ENCODE measurements at regions not wholly inside any gene's neighbourhood (a gene's known extent, or its start where the extent isn't known, plus 50 kb on each side); places are given as distances from the start of the nearest gene placed in this dataset.
A peak's percentile ranks its signal among the peaks of the same experiment; 100 is the strongest.

GRCh38 chr13:24097064-24097463 lies 63.5 kb upstream of the SPATA13 start:
- DNase-seq (ENCODE audit: low read depth in 4 of 6, low spot score in 6 of 6): no peak
- WGBS (ENCODE audit: insufficient coverage): 70% methylated on average over 3 of the region's 4 CpGs
- H3K4me3 ChIP-seq (ENCODE audit: low read depth, low read length): no peak overlapping the region

GRCh38 chr13:24097667-24098066 lies 62.9 kb upstream of the SPATA13 start:
- H3K27me3 ChIP-seq (ENCODE audit: control insufficient read depth, insufficient read depth, low read length): no peaks in the 10 kb centered on the region
- H3K9me3 ChIP-seq (ENCODE audit: control insufficient read depth, insufficient read depth, low read length): no peaks in the 10 kb centered on the region
- no peaks in the 10 kb centered on the region for H3K36me3 ChIP-seq (ENCODE audit: control insufficient read depth, insufficient read depth, low read length)
- no peak overlapping the region for H3K27ac ChIP-seq (ENCODE audit: low read depth, low read length)
- peaks cover 4% of the 10 kb centered on the region for H3K4me1 ChIP-seq (ENCODE audit: control insufficient read depth, insufficient read depth, low read length)
- DNase-seq (ENCODE audit: low read depth in 4 of 6, low spot score in 6 of 6): no peak
- no peak overlapping the region for H3K4me3 ChIP-seq (ENCODE audit: low read depth, low read length)
- 52% methylated on average over 5 of the region's 6 CpGs for WGBS (ENCODE audit: insufficient coverage)

More at GRCh38 chr13:24097064-24097463, 63.5 kb upstream of the SPATA13 start:
- no peaks in the 10 kb centered on the region for H3K36me3 ChIP-seq (ENCODE audit: control insufficient read depth, insufficient read depth, low read length)
- H3K9me3 ChIP-seq (ENCODE audit: control insufficient read depth, insufficient read depth, low read length): no peaks in the 10 kb centered on the region
- H3K27ac ChIP-seq (ENCODE audit: low read depth, low read length): no peak overlapping the region
- peaks cover 4% of the 10 kb centered on the region for H3K4me1 ChIP-seq (ENCODE audit: control insufficient read depth, insufficient read depth, low read length)
- no peaks in the 10 kb centered on the region for H3K27me3 ChIP-seq (ENCODE audit: control insufficient read depth, insufficient read depth, low read length)

GRCh38 chr13:24099490-24099889 lies 61.0 kb upstream of the SPATA13 start:
- Histone ChIP-seq H3K27me3 (ENCODE audit: control insufficient read depth, insufficient read depth, low read length) (no peaks in the 10 kb centered on the region), H3K27ac (ENCODE audit: low read depth, low read length) (no peak overlapping the region), H3K9me3 (ENCODE audit: control insufficient read depth, insufficient read depth, low read length) (no peaks in the 10 kb centered on the region), H3K4me1 (ENCODE audit: control insufficient read depth, insufficient read depth, low read length) (peaks cover 4% of the 10 kb centered on the region), H3K4me3 (ENCODE audit: low read depth, low read length) (no peak overlapping the region), H3K36me3 (ENCODE audit: control insufficient read depth, insufficient read depth, low read length) (no peaks in the 10 kb centered on the region)
- 76% methylated on average over 5 of the region's 5 CpGs for WGBS (ENCODE audit: insufficient coverage)
- DNase-seq (ENCODE audit: low read depth in 4 of 6, low spot score in 6 of 6): no peak

GRCh38 chr13:24100188-24100587 lies 60.3 kb upstream of the SPATA13 start:
- H3K27me3 ChIP-seq (ENCODE audit: control insufficient read depth, insufficient read depth, low read length): no peaks in the 10 kb centered on the region
- no peaks in the 10 kb centered on the region for H3K9me3 ChIP-seq (ENCODE audit: control insufficient read depth, insufficient read depth, low read length)
- WGBS (ENCODE audit: insufficient coverage): no CpG with 5 or more reads among the region's 3 CpGs
- no peak overlapping the region for H3K27ac ChIP-seq (ENCODE audit: low read depth, low read length)
- DNase-seq (ENCODE audit: low read depth in 4 of 6, low spot score in 6 of 6): no peak
- peaks cover 4% of the 10 kb centered on the region for H3K4me1 ChIP-seq (ENCODE audit: control insufficient read depth, insufficient read depth, low read length)
- no peak overlapping the region for H3K4me3 ChIP-seq (ENCODE audit: low read depth, low read length)
- H3K36me3 ChIP-seq (ENCODE audit: control insufficient read depth, insufficient read depth, low read length): no peaks in the 10 kb centered on the region

GRCh38 chr13:24103782-24104372 lies 56.6 kb upstream of the SPATA13 start:
- no peaks in the 10 kb centered on the region for H3K27me3 ChIP-seq (ENCODE audit: control insufficient read depth, insufficient read depth, low read length)
- H3K36me3 ChIP-seq (ENCODE audit: control insufficient read depth, insufficient read depth, low read length): no peaks in the 10 kb centered on the region
- WGBS (ENCODE audit: insufficient coverage): 28% methylated on average over 4 of the region's 9 CpGs
- H3K27ac ChIP-seq (ENCODE audit: low read depth, low read length): no peak overlapping the region
- DNase-seq (ENCODE audit: low read depth in 4 of 6, low spot score in 6 of 6): peak in 1 of 6 donors; percentile 41
- no peak overlapping the region for H3K4me3 ChIP-seq (ENCODE audit: low read depth, low read length)
- peaks cover 5% of the 10 kb centered on the region for H3K4me1 ChIP-seq (ENCODE audit: control insufficient read depth, insufficient read depth, low read length)
- no peaks in the 10 kb centered on the region for H3K9me3 ChIP-seq (ENCODE audit: control insufficient read depth, insufficient read depth, low read length)

GRCh38 chr13:24104723-24105122 lies 55.8 kb upstream of the SPATA13 start:
- Histone ChIP-seq H3K27ac (ENCODE audit: low read depth, low read length) (no peak overlapping the region), H3K36me3 (ENCODE audit: control insufficient read depth, insufficient read depth, low read length) (no peaks in the 10 kb centered on the region), H3K4me3 (ENCODE audit: low read depth, low read length) (no peak overlapping the region), H3K27me3 (ENCODE audit: control insufficient read depth, insufficient read depth, low read length) (no peaks in the 10 kb centered on the region), H3K4me1 (ENCODE audit: control insufficient read depth, insufficient read depth, low read length) (peaks cover 5% of the 10 kb centered on the region), H3K9me3 (ENCODE audit: control insufficient read depth, insufficient read depth, low read length) (no peaks in the 10 kb centered on the region)
- no CpG with 5 or more reads among the region's 2 CpGs for WGBS (ENCODE audit: insufficient coverage)
- DNase-seq (ENCODE audit: low read depth in 4 of 6, low spot score in 6 of 6): no peak

- Histone ChIP-seq H3K4me3 (ENCODE audit: low read depth, low read length) (no peak overlapping the region), H3K9me3 (ENCODE audit: control insufficient read depth, insufficient read depth, low read length) (no peaks in the 10 kb centered on the region), H3K27ac (ENCODE audit: low read depth, low read length) (no peak overlapping the region), H3K27me3 (ENCODE audit: control insufficient read depth, insufficient read depth, low read length) (no peaks in the 10 kb centered on the region), H3K36me3 (ENCODE audit: control insufficient read depth, insufficient read depth, low read length) (no peaks in the 10 kb centered on the region), H3K4me1 (ENCODE audit: control insufficient read depth, insufficient read depth, low read length) (peaks cover 12% of the 10 kb centered on the region)
- no peak for DNase-seq (ENCODE audit: low read depth in 4 of 6, low spot score in 6 of 6)
- 72% methylated on average over 5 of the region's 5 CpGs for WGBS (ENCODE audit: insufficient coverage)
Measured at GRCh38 chr13:24106429-24106828, 54.1 kb upstream of the SPATA13 start.

GRCh38 chr13:24107955-24108614 lies 52.4 kb upstream of the SPATA13 start:
- DNase-seq (ENCODE audit: low read depth in 4 of 6, low spot score in 6 of 6): no peak
- Histone ChIP-seq H3K27ac (ENCODE audit: low read depth, low read length) (no peak overlapping the region), H3K9me3 (ENCODE audit: control insufficient read depth, insufficient read depth, low read length) (no peaks in the 10 kb centered on the region), H3K27me3 (ENCODE audit: control insufficient read depth, insufficient read depth, low read length) (no peaks in the 10 kb centered on the region), H3K4me3 (ENCODE audit: low read depth, low read length) (no peak overlapping the region), H3K36me3 (ENCODE audit: control insufficient read depth, insufficient read depth, low read length) (no peaks in the 10 kb centered on the region), H3K4me1 (ENCODE audit: control insufficient read depth, insufficient read depth, low read length) (peaks cover 12% of the 10 kb centered on the region)
- 67% methylated on average over 11 of the region's 16 CpGs for WGBS (ENCODE audit: insufficient coverage)

GRCh38 chr13:24108615-24108965 lies 51.9 kb upstream of the SPATA13 start:
- Histone ChIP-seq H3K27ac (ENCODE audit: low read depth, low read length) (no peak overlapping the region), H3K9me3 (ENCODE audit: control insufficient read depth, insufficient read depth, low read length) (no peaks in the 10 kb centered on the region), H3K4me3 (ENCODE audit: low read depth, low read length) (no peak overlapping the region), H3K36me3 (ENCODE audit: control insufficient read depth, insufficient read depth, low read length) (no peaks in the 10 kb centered on the region), H3K27me3 (ENCODE audit: control insufficient read depth, insufficient read depth, low read length) (no peaks in the 10 kb centered on the region), H3K4me1 (ENCODE audit: control insufficient read depth, insufficient read depth, low read length) (peaks cover 12% of the 10 kb centered on the region)
- WGBS (ENCODE audit: insufficient coverage): 82% methylated on average over 5 of the region's 7 CpGs
- no peak for DNase-seq (ENCODE audit: low read depth in 4 of 6, low spot score in 6 of 6)

GRCh38 chr13:24110011-24110410 lies 50.5 kb upstream of the SPATA13 start:
- no peak overlapping the region for H3K27ac ChIP-seq (ENCODE audit: low read depth, low read length)
- 35% methylated on average over 2 of the region's 4 CpGs for WGBS (ENCODE audit: insufficient coverage)
- H3K36me3 ChIP-seq (ENCODE audit: control insufficient read depth, insufficient read depth, low read length): no peaks in the 10 kb centered on the region
- H3K27me3 ChIP-seq (ENCODE audit: control insufficient read depth, insufficient read depth, low read length): no peaks in the 10 kb centered on the region
- peak in 1 of 6 donors; percentile 45 for DNase-seq (ENCODE audit: low read depth in 4 of 6, low spot score in 6 of 6)
- H3K4me3 ChIP-seq (ENCODE audit: low read depth, low read length): no peak overlapping the region
- no peaks in the 10 kb centered on the region for H3K9me3 ChIP-seq (ENCODE audit: control insufficient read depth, insufficient read depth, low read length)
- peaks cover 12% of the 10 kb centered on the region for H3K4me1 ChIP-seq (ENCODE audit: control insufficient read depth, insufficient read depth, low read length)

Measured in spinal cord (tissue), 9 donors.